Small intestine (tissue), 7 donors: ENCODE measurements at regions not wholly inside any gene's neighbourhood (a gene's known extent, or its start where the extent isn't known, plus 50 kb on each side); places are given as distances from the start of the nearest gene placed in this dataset.

ENCODE experiments used
- DNase-seq, 2 donors: peaks; one replicate each; pipeline versions ENCODE4 v3.0.0 to v3.0.0-alpha.2; 2013
- FAIRE-seq: peaks from 2 replicates; lab custom pipeline; 2012; peaks lifted over from hg19 to GRCh38; lab: Jason Lieb, UNC
- H3K27ac ChIP-seq, 3 donors: one replicate each; pipeline ENCODE4 v1.5.1; 2013; ENCODE audit warnings: low read length in 2 of 3, mild to moderate bottlenecking in 2 of 3, control low read depth in 1 of 3, inconsistent platforms in 1 of 3, low read depth in 1 of 3, moderate library complexity in 1 of 3
- H3K27me3 ChIP-seq, 3 donors: one replicate each; pipeline ENCODE4 v1.6.1; 2013; ENCODE audit warnings: low read length in 3 of 3, inconsistent platforms in 1 of 3; ENCODE audit not compliant: control insufficient read depth in 3 of 3, insufficient read depth in 3 of 3
- H3K36me3 ChIP-seq, 3 donors: one replicate each; pipeline ENCODE4 v1.6.1; 2013; ENCODE audit warnings: low read length in 3 of 3, inconsistent platforms in 1 of 3, low read depth in 1 of 3, mild to moderate bottlenecking in 1 of 3, moderate library complexity in 1 of 3; ENCODE audit not compliant: control insufficient read depth in 3 of 3, insufficient read depth in 2 of 3
- H3K4me1 ChIP-seq, 3 donors: one replicate each; pipeline ENCODE4 v1.6.1; 2013; ENCODE audit warnings: low read length in 2 of 3, inconsistent platforms in 1 of 3, low read depth in 1 of 3, mild to moderate bottlenecking in 1 of 3, moderate library complexity in 1 of 3; ENCODE audit not compliant: control insufficient read depth in 3 of 3, insufficient read depth in 2 of 3
- H3K4me3 ChIP-seq, 3 donors: one replicate each; pipeline ENCODE4 v1.5.1; 2013; ENCODE audit warnings: low read length in 3 of 3, control low read depth in 1 of 3, inconsistent platforms in 1 of 3, low read depth in 1 of 3, mild to moderate bottlenecking in 1 of 3, moderate library complexity in 1 of 3
- H3K9me3 ChIP-seq, 2 donors: one replicate each; pipeline ENCODE4 v1.6.1; 2013; ENCODE audit warnings: low read depth in 1 of 2, low read length in 1 of 2; ENCODE audit not compliant: control insufficient read depth in 2 of 2, insufficient read depth in 1 of 2
- WGBS, 3 donors: extraction: QIAGEN DNeasy Blood & Tissue Kit; methylation state at CpG; one replicate each; pipeline ENCODE4 v1.1.7; 2013; 5-methylcytosine and 5-hydroxymethylcytosine counted together
- donor health status: healthy with polysubstance abuse.
- donor health status: control.
- donor health status: control.
- donor health status: Bipolar disorder and iron deficiency.
- donor health status: healthy.

- Histone ChIP-seq H3K27ac (no peak overlapping the region), H3K27me3 (peaks cover 0 to 6% (median 0%) of the 10 kb centered on the region in 3 donors), H3K36me3 (no peaks in the 10 kb centered on the region), H3K9me3 (no peaks in the 10 kb centered on the region), H3K4me1 (no peaks in the 10 kb centered on the region), H3K4me3 (no peak overlapping the region)
- no peak for FAIRE-seq
- WGBS, 3 donors = 70 to 73% (median 73%) methylated on average over 10 of the region's 10 CpGs
- no peak for DNase-seq
These were observed 160.3 kb downstream of the PTPRU start for GRCh38 chr1:29396438-29397255.

DNA sequence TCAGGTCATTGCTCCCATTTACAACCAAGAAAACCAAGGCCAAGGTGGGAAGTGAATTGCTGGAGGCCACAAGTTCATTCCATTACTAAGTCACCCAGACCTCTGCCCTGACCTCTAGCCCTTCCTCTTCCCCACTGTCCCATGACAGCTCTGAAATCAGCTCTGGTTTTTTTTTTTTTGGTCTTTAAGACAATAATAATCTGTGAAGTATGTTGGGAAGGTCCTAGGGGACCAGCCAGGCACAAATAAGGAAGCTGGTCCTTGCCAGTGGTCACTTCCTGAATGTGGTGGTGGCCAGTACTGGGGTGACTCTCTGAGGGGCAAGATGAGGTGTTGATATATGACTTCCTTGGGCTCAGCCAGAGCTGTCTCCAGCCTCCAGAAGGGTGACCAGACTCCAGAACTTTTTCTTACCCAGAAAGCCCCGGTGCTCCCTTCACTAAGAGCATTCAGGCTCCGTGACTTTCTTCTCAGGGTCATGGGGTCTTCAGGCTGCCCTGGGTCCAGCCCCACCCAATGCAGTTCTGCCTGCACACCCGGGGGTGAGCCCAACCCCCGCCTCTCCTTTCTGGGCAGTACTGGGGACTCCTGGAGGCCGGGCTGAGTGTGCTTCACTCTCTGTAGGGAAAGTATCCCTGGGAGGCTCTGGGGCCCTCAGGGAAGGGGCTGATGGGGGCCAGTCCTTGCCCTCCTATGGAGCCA, 159.6 kb downstream of the PTPRU start:
- 34 to 40% (median 39%) methylated on average over 5 of the region's 5 CpGs for WGBS, 3 donors
- no peak for DNase-seq

GRCh38 chr1:29394521-29395225, 158.4 kb downstream of the PTPRU start:
- H3K36me3 ChIP-seq = no peaks in the 10 kb centered on the region
- DNase-seq = no peak
- no peak for FAIRE-seq
- H3K27me3 ChIP-seq = peaks cover 0 to 11% (median 5%) of the 10 kb centered on the region in 3 donors
- no peaks in the 10 kb centered on the region for H3K9me3 ChIP-seq
- 65 to 79% (median 70%) methylated on average over 7 to 9 of the region's 9 CpGs for WGBS, 3 donors
- no peak overlapping the region for H3K27ac ChIP-seq
- H3K4me1 ChIP-seq = no peaks in the 10 kb centered on the region
- no peak overlapping the region for H3K4me3 ChIP-seq

More for the DNA sequence above, 159.6 kb downstream of the PTPRU start:
- peaks cover 0 to 7% (median 2%) of the 10 kb centered on the region in 3 donors for H3K27me3 ChIP-seq
- no peak overlapping the region for H3K27ac ChIP-seq
- no peaks in the 10 kb centered on the region for H3K9me3 ChIP-seq
- no peak overlapping the region for H3K4me3 ChIP-seq
- no peak for FAIRE-seq
- H3K4me1 ChIP-seq = no peaks in the 10 kb centered on the region
- no peaks in the 10 kb centered on the region for H3K36me3 ChIP-seq

- Histone ChIP-seq H3K36me3 (no peaks in the 10 kb centered on the region), H3K4me1 (no peaks in the 10 kb centered on the region), H3K27me3 (peaks cover 0 to 11% (median 5%) of the 10 kb centered on the region in 3 donors), H3K27ac (no peak overlapping the region), H3K4me3 (no peak overlapping the region), H3K9me3 (no peaks in the 10 kb centered on the region)
- WGBS, 3 donors = 34 to 64% (median 35%) methylated on average over 2 of the region's 2 CpGs
- no peak for FAIRE-seq
- DNase-seq = no peak
These were observed 157.1 kb downstream of the PTPRU start for GRCh38 chr1:29393451-29393826.

DNA sequence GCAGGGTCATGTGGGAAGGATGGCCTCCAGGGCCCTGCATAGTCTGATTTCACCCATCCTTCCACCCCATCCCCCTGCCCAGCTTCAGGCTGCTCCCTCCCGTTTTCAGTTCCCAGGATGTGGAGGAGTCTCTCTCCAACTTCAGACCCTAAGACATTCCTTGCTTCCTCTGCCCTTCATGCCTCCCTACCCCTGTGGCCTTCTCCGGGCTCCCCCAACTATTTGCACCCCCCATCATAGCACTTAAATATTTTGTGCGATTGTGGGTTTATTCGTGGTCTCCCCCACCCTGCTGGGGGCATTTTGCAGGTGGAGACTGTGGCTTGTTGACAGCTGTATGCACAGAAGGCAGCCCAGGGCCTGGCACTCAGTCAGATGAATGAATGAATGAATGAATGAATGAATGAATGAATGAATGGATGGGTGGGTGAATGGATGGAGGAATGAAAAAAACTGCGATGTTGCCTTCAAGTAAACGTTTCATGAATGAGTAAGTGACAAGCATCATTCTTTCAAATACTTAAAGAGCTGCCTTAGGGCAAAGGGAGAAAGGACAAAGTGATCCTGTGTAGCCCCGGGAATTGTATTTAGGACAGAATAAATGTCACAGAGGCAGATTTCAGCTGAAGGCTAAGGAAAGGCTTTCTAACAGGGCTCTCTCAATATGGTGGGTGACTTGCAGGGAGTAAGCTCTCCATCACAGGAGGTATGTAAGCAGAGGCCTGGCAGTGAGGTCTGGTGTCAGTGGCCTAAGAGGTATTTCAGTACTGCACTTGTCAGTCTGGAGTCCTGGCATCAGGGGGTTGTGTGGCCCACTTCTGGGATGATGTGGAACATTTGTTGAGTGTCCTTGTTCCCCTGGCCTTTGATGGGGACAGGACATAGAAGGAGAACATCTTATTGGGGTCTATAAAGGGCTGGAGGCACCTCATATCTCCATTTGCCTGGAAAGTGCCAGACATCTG, 156.4 kb downstream of the PTPRU start:
- FAIRE-seq (no peak), DNase-seq (no peak)
- Histone ChIP-seq H3K27ac (no peak overlapping the region), H3K4me1 (no peaks in the 10 kb centered on the region), H3K9me3 (no peaks in the 10 kb centered on the region), H3K27me3 (peaks cover 0 to 11% (median 9%) of the 10 kb centered on the region in 3 donors), H3K4me3 (no peak overlapping the region), H3K36me3 (no peaks in the 10 kb centered on the region)
- 59 to 72% (median 63%) methylated on average over 7 of the region's 7 CpGs for WGBS, 3 donors

DNA sequence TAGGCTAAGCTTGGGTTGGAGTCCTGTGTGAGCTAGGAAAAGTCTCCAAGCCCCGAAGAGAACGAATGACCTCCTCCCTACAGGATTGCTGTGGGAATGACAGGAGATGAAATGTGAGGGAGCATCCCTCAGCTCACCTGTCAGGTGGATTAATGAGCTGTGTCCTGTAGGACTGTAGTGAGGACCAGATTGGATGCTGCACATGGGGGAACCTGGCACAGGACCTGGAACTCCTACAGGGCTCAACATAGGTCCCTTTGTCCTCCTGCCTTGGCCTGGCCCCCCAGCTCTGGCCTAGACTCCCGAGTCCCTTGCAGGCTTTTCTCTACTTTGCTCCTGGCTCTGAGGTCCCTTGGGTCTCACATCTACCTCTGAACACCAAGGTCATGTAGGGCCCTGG, 155.7 kb downstream of the PTPRU start:
- Histone ChIP-seq H3K27me3 (peaks cover 0 to 13% (median 9%) of the 10 kb centered on the region in 3 donors), H3K36me3 (no peaks in the 10 kb centered on the region), H3K27ac (no peak overlapping the region), H3K4me1 (no peaks in the 10 kb centered on the region), H3K9me3 (no peaks in the 10 kb centered on the region), H3K4me3 (no peak overlapping the region)
- DNase-seq = no peak
- 34 to 53% (median 43%) methylated on average over 3 of the region's 3 CpGs for WGBS, 3 donors
- no peak for FAIRE-seq

DNA sequence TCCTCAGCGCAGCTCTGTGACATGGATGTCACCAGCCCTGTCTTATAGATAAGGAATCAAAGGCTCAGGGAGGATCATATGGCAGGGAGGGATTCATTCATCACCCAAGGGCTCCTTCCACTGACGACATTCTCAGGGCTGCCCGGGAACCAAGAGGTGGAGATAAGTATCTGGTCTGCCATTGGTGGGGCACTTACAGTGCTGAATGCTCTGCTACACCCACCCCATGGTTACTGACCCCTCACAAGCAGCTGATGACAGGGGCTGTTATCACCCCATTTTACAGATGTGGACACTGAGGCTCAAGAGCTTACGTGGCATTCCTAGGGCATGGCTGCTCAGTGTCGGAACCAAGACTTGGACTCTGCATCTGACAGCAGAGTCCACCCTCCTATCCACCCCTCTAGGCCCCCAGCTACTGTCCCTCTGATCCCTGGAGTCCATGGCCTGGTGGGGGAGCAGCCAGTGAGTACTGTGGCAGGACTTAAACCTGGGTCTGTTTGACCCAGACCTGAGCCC, 155.1 kb downstream of the PTPRU start:
- Histone ChIP-seq H3K27me3 (peaks cover 0 to 13% (median 5%) of the 10 kb centered on the region in 3 donors), H3K9me3 (no peaks in the 10 kb centered on the region), H3K36me3 (no peaks in the 10 kb centered on the region), H3K27ac (no peak overlapping the region), H3K4me1 (no peaks in the 10 kb centered on the region), H3K4me3 (no peak overlapping the region)
- DNase-seq (no peak), FAIRE-seq (no peak)
- WGBS, 3 donors = 23 to 53% (median 30%) methylated on average over 5 of the region's 5 CpGs
